ENCODE measurements at regions not wholly inside any gene's neighbourhood (a gene's known extent, or its start where the extent isn't known, plus 50 kb on each side); places are given as distances from the start of the nearest gene placed in this dataset.

- no peak for DNase-seq (ENCODE audit: low read depth, low spot score)
- Histone ChIP-seq H3K27me3 (ENCODE audit: insufficient read depth, insufficient read length) (no peaks in the 10 kb centered on the region), H3K36me3 (ENCODE audit: insufficient read depth, insufficient read length, low read length) (peaks cover 7% of the 10 kb centered on the region), H3K4me1 (ENCODE audit: insufficient read depth, insufficient read length) (no peaks in the 10 kb centered on the region), H3K4me3 (ENCODE audit: insufficient read length, low read depth) (no peak overlapping the region), H3K9me3 (ENCODE audit: insufficient read depth, low read length) (peaks cover 38% of the 10 kb centered on the region), H3K9ac (ENCODE audit: insufficient read length, low read depth) (no peak overlapping the region)
- TF ChIP-seq SUZ12 (IDR thresholded peaks at IDR 0.05; ENCODE audit: extremely low read depth, insufficient read depth, insufficient read length): no peak
- TF ChIP-seq YY1 (IDR thresholded peaks at IDR 0.05; ENCODE audit: insufficient read depth, insufficient read length): no peak
Observed at GRCh38 chr19:28610731-28611130, 602.2 kb downstream of the UQCRFS1 start.

DNA sequence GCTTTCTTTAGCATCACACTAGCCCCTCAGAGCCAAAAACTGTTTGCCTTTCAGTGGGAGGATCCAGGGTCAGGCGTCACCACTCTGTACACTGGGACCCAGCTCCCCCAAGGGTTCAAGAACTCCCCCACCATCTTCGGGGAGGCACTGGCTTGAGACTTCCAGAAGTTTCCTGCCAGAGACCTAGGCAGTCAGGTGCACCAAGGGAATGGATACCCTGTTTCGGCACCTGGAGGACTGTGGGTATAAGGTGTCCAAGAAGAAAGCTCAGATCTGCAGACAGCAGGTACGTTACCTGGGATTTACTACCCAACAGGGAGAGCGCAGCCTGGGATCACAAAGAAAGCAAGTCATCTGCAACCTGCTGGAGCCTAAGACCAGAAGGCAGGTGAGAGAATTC is 603.0 kb downstream of the UQCRFS1 start:
- no peak for DNase-seq (ENCODE audit: low read depth, low spot score)
- H3K9me3 ChIP-seq (ENCODE audit: insufficient read depth, low read length): peaks cover 30% of the 10 kb centered on the region
- no peak overlapping the region for H3K4me3 ChIP-seq (ENCODE audit: insufficient read length, low read depth)
- no peak overlapping the region for H3K9ac ChIP-seq (ENCODE audit: insufficient read length, low read depth)
- no peak for TF ChIP-seq SUZ12 (IDR thresholded peaks at IDR 0.05; ENCODE audit: extremely low read depth, insufficient read depth, insufficient read length)
- TF ChIP-seq YY1 (IDR thresholded peaks at IDR 0.05; ENCODE audit: insufficient read depth, insufficient read length): no peak
- TF ChIP-seq ZNF274 (IDR thresholded peaks at IDR 0.05; ENCODE audit: low read depth, low read length): no peak
- H3K27me3 ChIP-seq (ENCODE audit: insufficient read depth, insufficient read length): no peaks in the 10 kb centered on the region
- peaks cover 7% of the 10 kb centered on the region for H3K36me3 ChIP-seq (ENCODE audit: insufficient read depth, insufficient read length, low read length)
- no peaks in the 10 kb centered on the region for H3K4me1 ChIP-seq (ENCODE audit: insufficient read depth, insufficient read length)

DNA sequence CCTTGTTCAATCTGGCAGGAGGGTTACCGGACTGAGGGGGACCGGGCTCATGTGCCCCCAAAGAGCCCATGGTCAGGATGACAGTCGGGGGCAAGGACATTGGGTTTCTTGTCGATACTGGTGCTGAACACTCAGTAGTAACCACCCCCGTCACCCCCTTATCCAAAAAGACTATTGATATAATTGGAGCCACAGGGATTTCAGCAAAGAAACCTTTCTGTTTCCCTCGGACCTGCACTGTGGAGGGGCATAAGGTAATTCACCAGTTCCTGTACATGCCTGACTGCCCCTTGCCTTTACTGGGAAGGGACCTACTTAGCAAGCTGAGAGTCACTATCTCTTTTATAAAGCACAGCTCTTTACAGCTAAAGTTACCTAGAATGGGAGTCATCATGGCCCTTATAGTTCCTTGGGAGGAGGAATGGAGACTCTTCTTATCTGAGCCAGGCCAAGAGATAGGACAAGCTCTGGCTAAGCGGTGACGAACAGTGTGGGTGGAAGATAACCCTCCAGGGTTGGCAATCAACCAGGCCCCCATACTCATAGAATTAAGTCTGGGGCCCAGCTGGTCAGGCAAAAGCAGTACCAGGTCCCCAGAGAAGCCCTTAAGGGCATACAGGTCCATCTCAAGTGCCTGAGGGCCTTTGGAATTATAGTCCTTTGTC is 603.7 kb downstream of the UQCRFS1 start:
- no peak for DNase-seq (ENCODE audit: low read depth, low spot score)
- TF ChIP-seq SUZ12 (IDR thresholded peaks at IDR 0.05; ENCODE audit: extremely low read depth, insufficient read depth, insufficient read length) (no peak), YY1 (IDR thresholded peaks at IDR 0.05; ENCODE audit: insufficient read depth, insufficient read length) (no peak), ZNF274 (IDR thresholded peaks at IDR 0.05; ENCODE audit: low read depth, low read length) (no peak)
- no peaks in the 10 kb centered on the region for H3K4me1 ChIP-seq (ENCODE audit: insufficient read depth, insufficient read length)
- no peak overlapping the region for H3K4me3 ChIP-seq (ENCODE audit: insufficient read length, low read depth)
- H3K27me3 ChIP-seq (ENCODE audit: insufficient read depth, insufficient read length): no peaks in the 10 kb centered on the region
- no peak overlapping the region for H3K9ac ChIP-seq (ENCODE audit: insufficient read length, low read depth)
- peaks cover 7% of the 10 kb centered on the region for H3K36me3 ChIP-seq (ENCODE audit: insufficient read depth, insufficient read length, low read length)
- peaks cover 23% of the 10 kb centered on the region for H3K9me3 ChIP-seq (ENCODE audit: insufficient read depth, low read length)

DNA sequence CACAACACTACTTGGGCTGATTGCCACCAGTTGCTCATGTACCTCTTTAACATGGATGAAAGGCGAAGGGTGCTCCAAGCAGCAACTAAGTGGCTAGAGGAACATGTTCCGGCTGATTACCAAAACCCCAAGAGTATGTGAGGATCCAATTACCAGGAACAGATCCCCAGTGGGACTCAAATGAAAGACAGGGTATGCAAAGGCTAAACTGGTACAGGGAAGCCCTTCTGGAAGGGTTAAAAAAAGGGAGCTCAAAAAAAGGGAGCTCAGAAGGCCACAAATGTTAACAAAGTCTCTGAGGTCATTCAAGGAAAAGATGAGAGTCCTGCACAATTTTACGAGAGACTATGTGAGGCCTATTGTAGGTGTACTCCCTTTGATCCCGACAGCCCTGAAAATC is 604.7 kb downstream of the UQCRFS1 start:
- TF ChIP-seq YY1 (IDR thresholded peaks at IDR 0.05; ENCODE audit: insufficient read depth, insufficient read length) (no peak), SUZ12 (IDR thresholded peaks at IDR 0.05; ENCODE audit: extremely low read depth, insufficient read depth, insufficient read length) (no peak), ZNF274 (IDR thresholded peaks at IDR 0.05; ENCODE audit: low read depth, low read length) (no peak)
- no peak overlapping the region for H3K4me3 ChIP-seq (ENCODE audit: insufficient read length, low read depth)
- peaks cover 17% of the 10 kb centered on the region for H3K9me3 ChIP-seq (ENCODE audit: insufficient read depth, low read length)
- H3K36me3 ChIP-seq (ENCODE audit: insufficient read depth, insufficient read length, low read length): peaks cover 10% of the 10 kb centered on the region
- H3K27me3 ChIP-seq (ENCODE audit: insufficient read depth, insufficient read length): no peaks in the 10 kb centered on the region
- H3K9ac ChIP-seq (ENCODE audit: insufficient read length, low read depth): no peak overlapping the region
- no peak for DNase-seq (ENCODE audit: low read depth, low spot score)
- H3K4me1 ChIP-seq (ENCODE audit: insufficient read depth, insufficient read length): no peaks in the 10 kb centered on the region

GRCh38 chr19:28607066-28607583 is 605.8 kb downstream of the UQCRFS1 start:
- no peaks in the 10 kb centered on the region for H3K4me1 ChIP-seq (ENCODE audit: insufficient read depth, insufficient read length)
- H3K4me3 ChIP-seq (ENCODE audit: insufficient read length, low read depth): no peak overlapping the region
- TF ChIP-seq ZNF274 (IDR thresholded peaks at IDR 0.05; ENCODE audit: low read depth, low read length) (no peak), SUZ12 (IDR thresholded peaks at IDR 0.05; ENCODE audit: extremely low read depth, insufficient read depth, insufficient read length) (no peak), YY1 (IDR thresholded peaks at IDR 0.05; ENCODE audit: insufficient read depth, insufficient read length) (no peak)
- no peaks in the 10 kb centered on the region for H3K27me3 ChIP-seq (ENCODE audit: insufficient read depth, insufficient read length)
- peaks cover 17% of the 10 kb centered on the region for H3K9me3 ChIP-seq (ENCODE audit: insufficient read depth, low read length)
- no peak overlapping the region for H3K9ac ChIP-seq (ENCODE audit: insufficient read length, low read depth)
- peaks cover 10% of the 10 kb centered on the region for H3K36me3 ChIP-seq (ENCODE audit: insufficient read depth, insufficient read length, low read length)
- no peak for DNase-seq (ENCODE audit: low read depth, low spot score)

DNA sequence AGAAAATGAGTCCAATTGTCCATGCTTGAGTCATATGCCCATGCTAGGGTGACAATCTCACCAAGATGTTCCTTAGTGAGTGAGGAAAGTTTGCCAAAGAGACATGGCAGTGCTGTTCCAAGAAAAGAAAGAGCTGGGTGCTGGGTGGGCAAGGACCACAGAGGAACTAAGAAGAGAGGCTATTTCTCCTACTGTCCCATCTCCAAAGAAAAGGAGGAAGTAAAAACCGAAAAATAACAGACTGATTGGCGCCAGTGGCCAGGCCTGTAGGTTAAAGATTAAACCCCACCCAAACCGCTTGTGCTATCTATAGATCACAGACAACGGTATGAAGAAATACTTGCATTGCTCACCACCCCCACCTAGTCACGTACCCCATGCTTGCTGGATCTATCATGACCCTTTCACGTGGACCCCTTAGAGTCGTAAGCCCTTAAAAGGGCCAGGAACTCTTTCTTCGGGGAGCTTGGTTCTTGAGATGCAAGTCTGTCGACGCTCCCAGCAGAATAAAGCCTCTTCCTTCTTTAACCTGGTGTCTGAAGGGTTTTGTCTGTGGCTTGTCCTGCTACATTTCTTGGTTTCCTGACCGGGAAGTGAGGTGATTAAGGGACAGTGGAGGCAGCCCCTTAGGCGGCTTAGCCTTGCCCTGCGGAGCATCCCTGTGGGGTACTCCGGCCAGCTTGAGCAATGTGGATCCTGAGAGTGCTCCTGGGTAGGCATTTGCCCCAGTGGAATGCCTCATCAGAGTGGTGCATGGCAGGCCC is 606.5 kb downstream of the UQCRFS1 start:
- H3K4me3 ChIP-seq (ENCODE audit: insufficient read length, low read depth): no peak overlapping the region
- peaks cover 17% of the 10 kb centered on the region for H3K9me3 ChIP-seq (ENCODE audit: insufficient read depth, low read length)
- no peak overlapping the region for H3K9ac ChIP-seq (ENCODE audit: insufficient read length, low read depth)
- H3K27me3 ChIP-seq (ENCODE audit: insufficient read depth, insufficient read length): no peaks in the 10 kb centered on the region
- peaks cover 13% of the 10 kb centered on the region for H3K36me3 ChIP-seq (ENCODE audit: insufficient read depth, insufficient read length, low read length)
- no peak for TF ChIP-seq YY1 (IDR thresholded peaks at IDR 0.05; ENCODE audit: insufficient read depth, insufficient read length)
- TF ChIP-seq ZNF274 (IDR thresholded peaks at IDR 0.05; ENCODE audit: low read depth, low read length): no peak
- no peak for TF ChIP-seq SUZ12 (IDR thresholded peaks at IDR 0.05; ENCODE audit: extremely low read depth, insufficient read depth, insufficient read length)
- H3K4me1 ChIP-seq (ENCODE audit: insufficient read depth, insufficient read length): no peaks in the 10 kb centered on the region
- no peak for DNase-seq (ENCODE audit: low read depth, low spot score)

Data from NT2/D1 (cell line).